ENCODE measurements at regions not wholly inside any gene's neighbourhood (a gene's known extent, or its start where the extent isn't known, plus 50 kb on each side); places are given as distances from the start of the nearest gene placed in this dataset.

DNA sequence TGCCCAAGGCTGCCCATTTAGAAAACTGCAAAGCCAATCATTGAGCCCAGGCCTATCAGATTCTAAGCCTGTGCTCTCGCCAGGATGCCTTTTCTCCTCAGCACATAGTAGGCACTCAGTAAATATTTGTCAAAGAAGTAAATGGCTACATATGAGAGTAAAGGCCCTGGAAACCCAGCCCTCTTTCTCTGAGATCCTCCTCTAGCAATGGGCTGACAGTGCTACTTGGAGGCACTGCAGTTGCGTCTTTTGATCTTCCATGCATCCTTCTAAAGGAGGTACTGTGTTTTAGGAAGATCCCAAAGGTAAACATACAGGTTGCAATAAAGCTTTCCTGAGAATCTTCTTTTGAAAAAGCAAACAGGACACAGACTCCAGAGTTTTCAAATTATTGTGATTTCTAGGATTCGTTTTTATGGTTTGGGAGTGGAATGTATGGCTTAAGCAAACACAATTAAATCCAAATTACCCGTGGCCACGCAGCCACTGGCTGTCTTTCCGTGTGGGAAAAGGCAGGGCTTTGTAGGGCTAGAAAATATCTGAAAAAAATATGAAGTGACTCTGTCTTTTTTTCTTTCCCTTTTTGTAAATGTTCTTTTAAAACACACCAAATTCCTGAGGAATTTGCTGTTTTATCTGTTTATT lies 151.3 kb upstream of the BMPER start:
- peak overlapping the region in 2 of 3 experiments; percentile 13 to 15 for H3K27ac Mint-ChIP-seq
- no peaks in the 10 kb centered on the region for H3K36me3 Mint-ChIP-seq (ENCODE audit: low read depth)
- H3K4me1 Mint-ChIP-seq: peaks cover 41% of the 10 kb centered on the region
- H3K4me3 Mint-ChIP-seq: no peak overlapping the region
- H3K9me3 Mint-ChIP-seq: no peaks in the 10 kb centered on the region
- H3K27me3 Mint-ChIP-seq (ENCODE audit: low read depth): no peaks in the 10 kb centered on the region
- TF ChIP-seq, protein P1, sequence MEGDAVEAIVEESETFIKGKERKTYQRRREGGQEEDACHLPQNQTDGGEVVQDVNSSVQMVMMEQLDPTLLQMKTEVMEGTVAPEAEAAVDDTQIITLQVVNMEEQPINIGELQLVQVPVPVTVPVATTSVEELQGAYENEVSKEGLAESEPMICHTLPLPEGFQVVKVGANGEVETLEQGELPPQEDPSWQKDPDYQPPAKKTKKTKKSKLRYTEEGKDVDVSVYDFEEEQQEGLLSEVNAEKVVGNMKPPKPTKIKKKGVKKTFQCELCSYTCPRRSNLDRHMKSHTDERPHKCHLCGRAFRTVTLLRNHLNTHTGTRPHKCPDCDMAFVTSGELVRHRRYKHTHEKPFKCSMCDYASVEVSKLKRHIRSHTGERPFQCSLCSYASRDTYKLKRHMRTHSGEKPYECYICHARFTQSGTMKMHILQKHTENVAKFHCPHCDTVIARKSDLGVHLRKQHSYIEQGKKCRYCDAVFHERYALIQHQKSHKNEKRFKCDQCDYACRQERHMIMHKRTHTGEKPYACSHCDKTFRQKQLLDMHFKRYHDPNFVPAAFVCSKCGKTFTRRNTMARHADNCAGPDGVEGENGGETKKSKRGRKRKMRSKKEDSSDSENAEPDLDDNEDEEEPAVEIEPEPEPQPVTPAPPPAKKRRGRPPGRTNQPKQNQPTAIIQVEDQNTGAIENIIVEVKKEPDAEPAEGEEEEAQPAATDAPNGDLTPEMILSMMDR (IDR thresholded peaks at IDR 0.05; ENCODE audit: unreplicated experiment in 3 of 3): no peak

GRCh38 chr7:33754933-33755928 lies 150.1 kb upstream of the BMPER start:
- Mint-ChIP-seq H3K9me3 (no peaks in the 10 kb centered on the region), H3K4me3 (no peak overlapping the region), H3K27me3 (ENCODE audit: low read depth) (no peaks in the 10 kb centered on the region), H3K36me3 (ENCODE audit: low read depth) (no peaks in the 10 kb centered on the region), H3K27ac (peak overlapping the region; percentile 11 to 37 (median 21)), H3K4me1 (peaks cover 44% of the 10 kb centered on the region)
- TF ChIP-seq, protein P1 (IDR thresholded peaks at IDR 0.05; ENCODE audit: unreplicated experiment in 3 of 3): no peak

DNA sequence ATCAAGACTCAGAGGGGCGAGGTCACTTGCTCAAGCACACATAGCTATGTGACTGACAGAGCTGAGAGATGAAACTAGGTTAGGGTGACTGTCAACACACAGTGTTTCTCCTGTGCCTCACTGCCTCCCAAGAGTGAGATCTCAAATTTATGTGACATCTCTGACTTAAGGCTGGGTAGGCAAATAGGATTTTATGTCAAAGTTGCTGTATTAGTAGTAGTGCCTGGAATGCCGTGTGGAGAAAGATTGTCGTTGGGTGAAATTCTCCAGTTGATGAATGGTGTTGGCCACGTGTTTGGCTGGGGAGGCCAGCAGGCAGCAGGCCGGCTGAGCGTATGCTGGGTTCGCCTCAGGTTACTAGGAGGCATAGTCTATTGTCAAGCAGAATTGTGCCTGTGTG lies 148.3 kb upstream of the BMPER start:
- Mint-ChIP-seq H3K27me3 (ENCODE audit: low read depth) (no peaks in the 10 kb centered on the region), H3K9me3 (no peaks in the 10 kb centered on the region), H3K36me3 (ENCODE audit: low read depth) (no peaks in the 10 kb centered on the region), H3K4me3 (no peak overlapping the region), H3K4me1 (peaks cover 46% of the 10 kb centered on the region), H3K27ac (no peak overlapping the region)
- TF ChIP-seq, protein P1 (IDR thresholded peaks at IDR 0.05; ENCODE audit: unreplicated experiment in 3 of 3): no peak

- no peaks in the 10 kb centered on the region for H3K27me3 Mint-ChIP-seq (ENCODE audit: low read depth)
- H3K9me3 Mint-ChIP-seq: no peaks in the 10 kb centered on the region
- H3K4me1 Mint-ChIP-seq: peaks cover 52% of the 10 kb centered on the region
- TF ChIP-seq, protein P1 (IDR thresholded peaks at IDR 0.05; ENCODE audit: unreplicated experiment in 3 of 3): peak; percentile 62 to 66 (median 65)
- H3K4me3 Mint-ChIP-seq: no peak overlapping the region
- H3K27ac Mint-ChIP-seq: no peak overlapping the region
- no peaks in the 10 kb centered on the region for H3K36me3 Mint-ChIP-seq (ENCODE audit: low read depth)
Measured at GRCh38 chr7:33757563-33758165, 147.7 kb upstream of the BMPER start.

DNA sequence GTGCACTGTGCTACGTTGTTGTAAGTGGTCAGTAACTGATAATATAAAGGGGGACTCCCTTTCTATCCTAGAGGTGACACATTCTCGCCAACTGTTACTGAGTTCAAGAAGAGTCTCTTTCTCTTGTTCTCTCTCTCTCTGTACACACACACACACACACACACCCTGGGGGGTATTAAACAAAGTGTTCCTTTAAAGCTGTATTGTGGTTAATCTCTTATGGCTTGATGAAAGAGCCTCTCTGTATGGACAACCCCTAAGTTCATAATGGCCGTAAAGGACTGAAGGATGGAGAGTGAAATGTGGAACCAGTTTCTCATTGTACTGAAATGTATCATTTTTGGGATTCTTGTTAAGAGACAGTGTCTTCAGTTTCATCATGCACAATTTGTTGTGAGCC lies 145.2 kb upstream of the BMPER start:
- H3K27me3 Mint-ChIP-seq (ENCODE audit: low read depth): no peaks in the 10 kb centered on the region
- H3K4me3 Mint-ChIP-seq: no peak overlapping the region
- H3K9me3 Mint-ChIP-seq: no peaks in the 10 kb centered on the region
- H3K4me1 Mint-ChIP-seq: peaks cover 51% of the 10 kb centered on the region
- H3K36me3 Mint-ChIP-seq (ENCODE audit: low read depth): no peaks in the 10 kb centered on the region
- H3K27ac Mint-ChIP-seq: peak overlapping the region in 2 of 3 experiments; percentile 21 to 58
- TF ChIP-seq, protein P1 (IDR thresholded peaks at IDR 0.05; ENCODE audit: unreplicated experiment in 3 of 3): no peak

Data from nephron (organoid).